ENCODE measurements at regions not wholly inside any gene's neighbourhood (a gene's known extent, or its start where the extent isn't known, plus 50 kb on each side); places are given as distances from the start of the nearest gene placed in this dataset.
"Not testable (repeated sequence)": the region's sequence is repeated elsewhere in the genome, so short reads cannot be mapped to it uniquely, and the experiment has no call there.

- no peak for DNase-seq (ENCODE audit: extremely low read depth in 1 of 11, low read depth in 9 of 11, low spot score in 4 of 11)
Measured at GRCh38 chr6:74480561-74480960, 725.3 kb downstream of the COL12A1 start.

GRCh38 chr6:74479960-74480359 is 725.9 kb downstream of the COL12A1 start:
- no peak for DNase-seq (ENCODE audit: extremely low read depth in 1 of 11, low read depth in 9 of 11, low spot score in 4 of 11)

- no peak for DNase-seq (ENCODE audit: extremely low read depth in 1 of 11, low read depth in 9 of 11, low spot score in 4 of 11)
Measured at GRCh38 chr6:74479420-74479819, 726.4 kb downstream of the COL12A1 start.

GRCh38 chr6:74474046-74474445 is 731.8 kb downstream of the COL12A1 start:
- not testable (repeated sequence) for DNase-seq (ENCODE audit: extremely low read depth in 1 of 11, low read depth in 9 of 11, low spot score in 4 of 11)

- DNase-seq (ENCODE audit: extremely low read depth in 1 of 11, low read depth in 9 of 11, low spot score in 4 of 11), result not testable (repeated sequence)
Measured at GRCh38 chr6:74468552-74468951, 737.3 kb downstream of the COL12A1 start.

- DNase-seq (ENCODE audit: extremely low read depth in 1 of 11, low read depth in 9 of 11, low spot score in 4 of 11), result no peak
Measured at GRCh38 chr6:74467533-74468215, 738.2 kb downstream of the COL12A1 start.

GRCh38 chr6:74466572-74466971 is 739.3 kb downstream of the COL12A1 start:
- no peak for DNase-seq (ENCODE audit: extremely low read depth in 1 of 11, low read depth in 9 of 11, low spot score in 4 of 11)

GRCh38 chr6:74459260-74459659 is 746.6 kb downstream of the COL12A1 start:
- DNase-seq (ENCODE audit: extremely low read depth in 1 of 11, low read depth in 9 of 11, low spot score in 4 of 11), result no peak

GRCh38 chr6:74458536-74458935 is 747.3 kb downstream of the COL12A1 start:
- DNase-seq (ENCODE audit: extremely low read depth in 1 of 11, low read depth in 9 of 11, low spot score in 4 of 11), result no peak

- no peak for DNase-seq (ENCODE audit: extremely low read depth in 1 of 11, low read depth in 9 of 11, low spot score in 4 of 11)
Measured at GRCh38 chr6:74455786-74456185, 750.1 kb downstream of the COL12A1 start.

- DNase-seq (ENCODE audit: extremely low read depth in 1 of 11, low read depth in 9 of 11, low spot score in 4 of 11), result no peak
Measured at GRCh38 chr6:74451953-74452352, 753.9 kb downstream of the COL12A1 start.

- DNase-seq (ENCODE audit: extremely low read depth in 1 of 11, low read depth in 9 of 11, low spot score in 4 of 11), result no peak
Measured at GRCh38 chr6:74448850-74449249, 752.8 kb downstream of the CD109 start.

GRCh38 chr6:74447013-74447412 is 751.0 kb downstream of the CD109 start:
- DNase-seq (ENCODE audit: extremely low read depth in 1 of 11, low read depth in 9 of 11, low spot score in 4 of 11), result no peak

- no peak for DNase-seq (ENCODE audit: extremely low read depth in 1 of 11, low read depth in 9 of 11, low spot score in 4 of 11)
Measured at GRCh38 chr6:74439123-74439811, 743.3 kb downstream of the CD109 start.

GRCh38 chr6:74438395-74438794 is 742.4 kb downstream of the CD109 start:
- not testable (repeated sequence) for DNase-seq (ENCODE audit: extremely low read depth in 1 of 11, low read depth in 9 of 11, low spot score in 4 of 11)

- DNase-seq (ENCODE audit: extremely low read depth in 1 of 11, low read depth in 9 of 11, low spot score in 4 of 11), result no peak
Measured at GRCh38 chr6:74434171-74434570, 738.2 kb downstream of the CD109 start.

- DNase-seq (ENCODE audit: extremely low read depth in 1 of 11, low read depth in 9 of 11, low spot score in 4 of 11), result no peak
Measured at GRCh38 chr6:74431873-74432580, 736.0 kb downstream of the CD109 start.

- DNase-seq (ENCODE audit: extremely low read depth in 1 of 11, low read depth in 9 of 11, low spot score in 4 of 11), result no peak
Measured at GRCh38 chr6:74420221-74420620, 724.2 kb downstream of the CD109 start.

- no peak for DNase-seq (ENCODE audit: extremely low read depth in 1 of 11, low read depth in 9 of 11, low spot score in 4 of 11)
Measured at GRCh38 chr6:74415056-74415455, 719.1 kb downstream of the CD109 start.

GRCh38 chr6:74410630-74411029 is 714.6 kb downstream of the CD109 start:
- no peak for DNase-seq (ENCODE audit: extremely low read depth in 1 of 11, low read depth in 9 of 11, low spot score in 4 of 11)

Data from renal cortex interstitium (tissue), 11 donors.